ENCODE measurements at regions not wholly inside any gene's neighbourhood (a gene's known extent, or its start where the extent isn't known, plus 50 kb on each side); places are given as distances from the start of the nearest gene placed in this dataset.

GRCh38 chr15:98195796-98196195 is 235.3 kb downstream of the ARRDC4 start:
- TF ChIP-seq GATA2 (IDR thresholded peaks at IDR 0.05; ENCODE audit: low read depth, low read length) (no peak), GATA3 (IDR thresholded peaks at IDR 0.05; ENCODE audit: low read depth, low read length) (no peak)

DNA sequence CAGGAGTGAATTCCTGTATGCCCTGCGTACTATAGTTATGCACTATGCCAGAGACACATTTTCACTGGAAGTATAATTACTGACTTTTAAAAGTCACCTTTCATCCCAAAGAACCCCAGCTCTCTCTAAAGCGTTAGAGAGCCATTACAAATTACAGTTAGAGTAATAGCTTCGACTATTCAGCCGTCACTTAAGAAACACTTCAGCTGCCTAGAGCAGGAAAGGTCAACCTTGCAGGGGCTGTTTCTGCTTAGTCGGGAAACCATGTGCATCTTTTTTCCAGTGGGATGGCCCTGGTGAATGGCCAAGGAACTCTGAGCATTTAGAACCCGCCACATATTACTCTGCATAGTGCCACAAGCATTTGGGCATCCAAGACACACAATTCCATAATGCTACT is 235.9 kb downstream of the ARRDC4 start:
- TF ChIP-seq GATA3 (IDR thresholded peaks at IDR 0.05; ENCODE audit: low read depth, low read length) (no peak), GATA2 (IDR thresholded peaks at IDR 0.05; ENCODE audit: low read depth, low read length) (no peak)

GRCh38 chr15:98202256-98202655 is 241.8 kb downstream of the ARRDC4 start:
- TF ChIP-seq GATA2 (IDR thresholded peaks at IDR 0.05; ENCODE audit: low read depth, low read length) (no peak), GATA3 (IDR thresholded peaks at IDR 0.05; ENCODE audit: low read depth, low read length) (no peak)

DNA sequence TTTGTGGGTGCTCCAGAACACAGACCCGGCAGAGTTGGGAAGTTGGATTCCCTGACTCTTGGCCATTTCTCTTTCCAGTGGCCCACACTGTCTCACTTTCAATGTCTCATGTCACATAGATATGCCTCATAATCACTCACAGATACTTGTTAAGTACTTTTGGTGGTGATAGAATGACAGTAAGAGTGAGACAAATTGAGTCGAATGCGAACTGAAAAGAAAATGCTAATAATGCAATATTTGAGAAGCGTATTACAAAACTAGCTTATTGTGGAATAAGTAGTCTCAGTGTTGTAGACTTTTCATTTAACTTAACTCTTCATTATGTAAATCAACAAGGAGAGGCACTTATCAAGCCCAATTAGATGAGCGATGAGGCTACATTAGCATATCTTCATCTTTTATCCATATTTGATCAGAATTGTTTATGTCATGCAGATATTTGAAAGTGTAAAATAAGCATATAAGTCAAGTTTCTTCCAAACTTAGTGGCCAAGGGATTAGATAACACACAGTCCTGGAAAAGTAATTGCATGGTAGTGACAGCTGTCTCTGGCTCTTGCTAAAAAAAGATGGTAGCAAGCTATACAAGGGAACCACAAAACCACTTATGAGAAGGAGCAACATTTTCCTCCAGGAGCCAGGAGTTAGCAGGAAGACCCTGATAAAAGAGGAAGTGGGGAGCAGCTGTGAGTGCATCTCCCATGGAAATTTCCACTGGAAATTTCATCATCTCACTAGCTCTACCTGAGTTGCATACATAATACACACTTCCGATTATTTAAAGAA is 243.6 kb downstream of the ARRDC4 start:
- no peak for TF ChIP-seq GATA3 (IDR thresholded peaks at IDR 0.05; ENCODE audit: low read depth, low read length)
- no peak for TF ChIP-seq GATA2 (IDR thresholded peaks at IDR 0.05; ENCODE audit: low read depth, low read length)

DNA sequence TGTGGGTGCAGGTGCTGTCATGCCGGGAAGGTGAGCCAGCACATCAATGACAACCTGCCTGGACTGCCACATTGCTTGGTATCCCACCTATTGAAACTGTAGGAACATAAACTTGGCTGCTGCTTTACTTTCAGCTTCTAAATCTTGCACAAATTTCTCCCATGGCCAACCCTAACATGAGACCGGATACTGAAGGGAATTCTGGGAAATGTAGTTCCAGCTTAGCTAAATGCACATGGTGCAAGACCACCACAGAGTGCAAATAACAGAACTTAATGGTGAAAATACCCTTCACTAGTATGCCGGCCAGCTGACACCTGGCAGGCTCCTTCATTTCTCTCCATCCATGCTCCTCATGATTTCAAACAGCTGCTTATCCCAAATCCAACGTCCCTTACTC is 247.4 kb downstream of the ARRDC4 start:
- TF ChIP-seq GATA3 (IDR thresholded peaks at IDR 0.05; ENCODE audit: low read depth, low read length), result no peak
- TF ChIP-seq GATA2 (IDR thresholded peaks at IDR 0.05; ENCODE audit: low read depth, low read length), result no peak

DNA sequence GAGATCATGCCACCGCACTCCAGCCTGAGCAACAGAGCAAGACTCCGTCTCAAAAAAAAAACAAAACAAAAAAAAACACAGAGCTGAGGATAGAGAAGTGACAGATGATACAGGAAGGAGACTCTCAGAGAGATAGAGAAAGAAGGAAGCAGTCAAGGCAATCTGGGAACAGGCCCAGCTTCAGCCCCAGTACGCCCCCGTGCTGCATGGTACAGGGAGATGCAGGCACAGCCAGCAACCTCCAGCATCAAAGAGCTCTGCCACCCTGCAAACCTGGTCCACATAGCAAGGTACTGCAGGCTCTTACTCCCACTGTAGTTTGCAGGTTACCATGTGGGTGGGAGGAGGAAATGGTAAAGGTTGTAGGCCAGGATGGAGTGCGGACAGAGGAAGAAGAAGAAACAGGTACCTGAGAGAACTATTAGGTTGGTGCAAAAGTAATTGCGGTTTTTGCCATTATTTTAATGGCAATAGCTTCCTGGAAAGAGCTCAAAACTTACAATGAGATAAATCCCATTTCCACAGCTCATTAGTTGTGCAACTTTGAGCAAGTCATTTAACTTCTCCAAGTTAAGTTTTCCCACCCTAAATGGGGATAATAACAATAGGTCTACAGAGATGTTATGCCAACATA is 253.0 kb downstream of the ARRDC4 start:
- TF ChIP-seq GATA3 (IDR thresholded peaks at IDR 0.05; ENCODE audit: low read depth, low read length), result no peak
- TF ChIP-seq GATA2 (IDR thresholded peaks at IDR 0.05; ENCODE audit: low read depth, low read length), result no peak

DNA sequence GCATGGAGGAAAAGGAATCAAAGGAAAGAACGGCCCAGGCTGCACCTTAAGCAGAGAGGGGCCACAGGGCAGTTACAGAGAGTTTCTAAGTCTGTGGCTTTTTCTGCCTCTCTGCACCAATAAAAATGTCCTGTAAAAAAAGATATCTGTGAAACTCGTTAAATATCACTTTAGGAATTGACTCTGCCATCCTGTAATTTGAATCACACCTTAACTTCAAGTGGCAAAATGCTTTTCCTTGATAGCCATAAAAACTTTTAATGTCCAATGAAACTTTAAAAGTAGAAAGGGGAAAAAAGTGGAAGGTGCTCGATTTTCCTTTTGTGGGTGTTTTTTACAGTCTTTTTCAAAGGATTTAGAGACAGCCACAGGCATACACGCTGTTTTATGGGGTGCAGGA is 255.7 kb downstream of the ARRDC4 start:
- TF ChIP-seq GATA3 (IDR thresholded peaks at IDR 0.05; ENCODE audit: low read depth, low read length) (no peak), GATA2 (IDR thresholded peaks at IDR 0.05; ENCODE audit: low read depth, low read length) (no peak)

DNA sequence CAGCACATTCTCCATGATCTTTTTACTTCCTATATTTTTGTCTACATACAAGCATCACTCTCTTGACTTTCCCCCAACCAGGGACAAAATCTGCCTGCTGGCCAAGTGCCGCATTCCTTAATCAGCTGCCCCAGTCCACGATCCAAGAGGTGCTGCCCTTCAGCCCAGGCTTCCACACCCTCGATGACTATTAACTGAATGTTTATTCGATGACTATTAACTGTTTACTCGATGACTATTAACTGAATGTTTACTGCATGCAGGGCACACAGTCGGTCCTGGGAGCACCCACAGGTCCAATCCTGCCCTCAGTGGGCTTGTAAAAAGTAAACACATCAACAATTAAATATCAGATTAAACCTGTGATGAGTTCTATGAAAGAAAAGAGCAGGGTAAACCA is 256.9 kb downstream of the ARRDC4 start:
- no peak for TF ChIP-seq GATA3 (IDR thresholded peaks at IDR 0.05; ENCODE audit: low read depth, low read length)
- TF ChIP-seq GATA2 (IDR thresholded peaks at IDR 0.05; ENCODE audit: low read depth, low read length), result no peak

- TF ChIP-seq GATA3 (IDR thresholded peaks at IDR 0.05; ENCODE audit: low read depth, low read length) (no peak), GATA2 (IDR thresholded peaks at IDR 0.05; ENCODE audit: low read depth, low read length) (no peak)
Measured at GRCh38 chr15:98221144-98221543, 260.6 kb downstream of the ARRDC4 start.

GRCh38 chr15:98221577-98221976 is 261.1 kb downstream of the ARRDC4 start:
- TF ChIP-seq GATA2 (IDR thresholded peaks at IDR 0.05; ENCODE audit: low read depth, low read length), result no peak
- TF ChIP-seq GATA3 (IDR thresholded peaks at IDR 0.05; ENCODE audit: low read depth, low read length), result no peak

DNA sequence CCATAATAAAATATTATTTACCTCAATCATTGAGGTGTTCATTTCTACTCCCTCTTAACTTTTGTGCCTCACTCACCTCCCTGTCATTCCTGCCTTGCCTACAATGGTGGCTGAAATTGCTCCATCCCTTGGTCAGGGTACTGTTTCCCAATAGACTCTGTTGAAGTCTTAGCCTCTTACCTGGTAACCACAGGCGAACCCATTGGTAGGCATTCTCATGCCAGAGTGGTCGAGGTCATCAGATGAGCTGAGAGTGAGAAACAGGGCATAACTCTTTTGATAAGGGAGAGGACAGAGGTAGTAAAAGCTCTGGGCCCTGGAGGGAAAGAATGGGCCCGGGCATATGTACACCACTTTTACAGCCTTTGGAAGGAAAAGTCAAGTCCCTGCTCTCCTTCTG is 265.6 kb downstream of the ARRDC4 start:
- no peak for TF ChIP-seq GATA3 (IDR thresholded peaks at IDR 0.05; ENCODE audit: low read depth, low read length)

DNA sequence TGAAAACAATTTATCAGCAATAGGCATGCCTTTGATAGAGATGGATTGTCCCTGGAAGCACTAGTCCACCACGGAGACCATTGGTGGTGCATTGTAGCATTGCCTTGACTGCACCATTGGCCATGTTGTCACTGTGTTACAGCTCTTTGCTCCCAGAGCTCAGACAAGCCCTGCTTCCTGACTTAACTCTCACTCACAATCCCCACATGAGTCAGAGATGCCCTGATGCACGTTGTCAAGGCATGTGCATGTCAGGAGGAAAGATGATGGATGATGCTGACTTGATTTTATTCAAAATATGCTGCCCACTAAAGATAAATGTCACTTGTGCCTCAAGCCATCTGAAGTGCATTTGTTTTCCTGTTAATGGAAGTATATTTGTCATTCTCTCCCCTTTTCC is 266.1 kb downstream of the ARRDC4 start:
- TF ChIP-seq GATA2 (IDR thresholded peaks at IDR 0.05; ENCODE audit: low read depth, low read length), result no peak
- no peak for TF ChIP-seq GATA3 (IDR thresholded peaks at IDR 0.05; ENCODE audit: low read depth, low read length)

GRCh38 chr15:98228846-98229245 is 268.3 kb downstream of the ARRDC4 start:
- TF ChIP-seq GATA3 (IDR thresholded peaks at IDR 0.05; ENCODE audit: low read depth, low read length) (no peak), GATA2 (IDR thresholded peaks at IDR 0.05; ENCODE audit: low read depth, low read length) (no peak)

DNA sequence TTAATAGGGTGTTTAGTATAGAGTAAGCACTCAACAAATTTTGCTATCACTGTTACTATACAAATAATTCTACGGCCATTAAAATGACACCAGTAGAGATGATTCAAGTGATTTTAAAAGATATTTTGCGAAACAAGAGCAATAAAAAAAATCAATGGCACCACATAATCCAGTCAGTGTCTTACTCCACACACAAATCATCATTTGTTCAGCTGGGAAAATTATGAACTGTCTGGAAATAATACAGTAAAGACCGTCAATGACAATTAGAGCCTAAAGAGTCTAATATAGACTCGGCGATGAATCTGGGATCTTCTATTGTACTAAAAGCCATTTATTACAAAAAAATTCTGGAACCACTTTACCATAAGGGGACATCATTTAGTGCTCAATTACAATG is 270.5 kb downstream of the ARRDC4 start:
- TF ChIP-seq GATA2 (IDR thresholded peaks at IDR 0.05; ENCODE audit: low read depth, low read length) (no peak), GATA3 (IDR thresholded peaks at IDR 0.05; ENCODE audit: low read depth, low read length) (no peak)

DNA sequence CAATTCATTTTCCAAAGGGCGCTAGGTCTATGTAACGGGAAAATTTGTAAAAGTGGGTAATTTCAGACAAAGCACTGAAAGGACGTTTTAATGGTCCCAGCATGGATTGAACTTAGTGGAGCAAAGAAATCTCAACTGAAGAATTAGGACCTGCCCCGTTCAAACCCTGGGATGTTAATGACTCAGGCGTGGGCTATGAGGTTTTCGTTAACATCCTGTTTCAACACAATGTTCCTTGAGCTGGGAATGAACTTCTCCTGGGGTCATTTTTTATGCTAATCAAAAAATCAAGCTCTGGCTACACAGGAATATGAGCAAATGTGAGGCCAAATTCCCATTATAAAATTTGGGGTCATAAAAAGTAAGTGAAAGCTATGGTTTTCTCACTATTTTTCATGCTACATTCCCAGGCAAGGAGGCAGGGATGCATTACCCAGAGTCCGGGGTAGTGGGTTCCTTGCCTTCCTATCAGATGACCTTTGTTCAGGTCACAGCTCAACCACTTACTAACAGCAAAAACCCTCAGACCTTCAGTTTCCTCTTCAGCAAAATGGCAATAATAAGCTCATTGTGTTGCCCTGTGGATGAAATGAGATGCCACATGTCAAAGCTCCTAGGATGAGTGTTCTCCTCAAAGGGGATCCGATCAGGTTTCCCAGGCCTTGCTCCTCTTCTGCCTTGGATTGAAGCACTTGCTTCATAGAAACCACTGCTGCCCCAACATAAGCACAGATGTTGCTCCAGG is 271.4 kb downstream of the ARRDC4 start:
- TF ChIP-seq GATA2 (IDR thresholded peaks at IDR 0.05; ENCODE audit: low read depth, low read length) (no peak), GATA3 (IDR thresholded peaks at IDR 0.05; ENCODE audit: low read depth, low read length) (no peak)
